Glutamatergic neuron (in vitro differentiated cells): ENCODE measurements at regions not wholly inside any gene's neighbourhood (a gene's known extent, or its start where the extent isn't known, plus 50 kb on each side); places are given as distances from the start of the nearest gene placed in this dataset.
"Not testable (repeated sequence)": the region's sequence is repeated elsewhere in the genome, so short reads cannot be mapped to it uniquely, and the experiment has no call there.

Experiments used
- DNase-seq: peaks from one replicate; pipeline ENCODE4 v3.0.0; 2022
- H3K27ac Mint-ChIP-seq: one replicate; pipeline ENCODE4 v1.8.0; 2020; ENCODE audit warnings: mild to moderate bottlenecking, mixed read lengths, inconsistent platforms; ENCODE audit not compliant: unreplicated experiment
- H3K27me3 Mint-ChIP-seq: one replicate; pipeline ENCODE4 v1.8.0; 2020; ENCODE audit warnings: mild to moderate bottlenecking, moderate library complexity, mixed read lengths, inconsistent platforms; ENCODE audit not compliant: unreplicated experiment
- H3K36me3 Mint-ChIP-seq: one replicate; pipeline ENCODE4 v1.8.0; 2020; ENCODE audit warnings: mild to moderate bottlenecking, mixed read lengths, inconsistent platforms; ENCODE audit not compliant: unreplicated experiment
- H3K4me1 Mint-ChIP-seq: one replicate; pipeline ENCODE4 v1.8.0; 2020; ENCODE audit warnings: mild to moderate bottlenecking, low read depth, mixed read lengths, inconsistent platforms; ENCODE audit not compliant: unreplicated experiment
- H3K4me3 Mint-ChIP-seq: one replicate; pipeline ENCODE4 v1.8.0; 2020; ENCODE audit warnings: mild to moderate bottlenecking, mixed read lengths, inconsistent platforms; ENCODE audit not compliant: unreplicated experiment
- H3K9me3 Mint-ChIP-seq: one replicate; pipeline ENCODE4 v1.8.0; 2020; ENCODE audit warnings: mild to moderate bottlenecking, moderate library complexity, mixed read lengths, inconsistent platforms; ENCODE audit not compliant: unreplicated experiment
- CTCF ChIP-seq: fragments of 200-600 bp; sonication (generic); IDR thresholded peaks from one replicate; pipeline ENCODE4 v1.5.0; 2021; ENCODE audit not compliant: partially characterized antibody, unreplicated experiment

GRCh38 chr15:89018207-89018606 lies 70.0 kb upstream of the ABHD2 start:
- Mint-ChIP-seq H3K9me3 (no peaks in the 10 kb centered on the region), H3K27me3 (peaks cover 2% of the 10 kb centered on the region), H3K4me3 (peak overlapping the region; percentile 87), H3K36me3 (peaks cover 11% of the 10 kb centered on the region), H3K4me1 (peaks cover 8% of the 10 kb centered on the region), H3K27ac (no peak overlapping the region)
- no peak for TF ChIP-seq CTCF
- no peak for DNase-seq

DNA sequence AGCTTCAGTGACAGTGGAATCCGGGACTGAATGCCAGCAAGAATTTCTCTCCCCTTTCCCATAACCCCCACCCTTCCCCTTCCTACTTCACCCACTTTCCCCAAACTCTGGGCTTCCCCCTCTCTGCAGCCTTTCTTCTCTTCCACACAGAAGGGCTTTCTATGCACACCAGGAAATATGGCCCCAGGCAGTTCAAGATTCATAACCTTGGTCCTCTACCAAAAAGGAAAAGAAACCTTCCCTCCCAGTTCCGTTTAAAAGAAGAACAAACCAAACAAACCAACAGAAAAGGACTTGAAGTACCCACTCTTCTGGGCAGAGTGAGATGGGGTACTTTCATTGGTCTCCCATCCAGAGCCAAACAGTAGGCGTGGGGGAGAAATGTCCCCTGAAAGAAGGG lies 68.8 kb upstream of the ABHD2 start:
- Mint-ChIP-seq H3K9me3 (no peaks in the 10 kb centered on the region), H3K4me3 (no peak overlapping the region), H3K27me3 (peaks cover 2% of the 10 kb centered on the region), H3K27ac (no peak overlapping the region), H3K4me1 (peaks cover 8% of the 10 kb centered on the region), H3K36me3 (peaks cover 7% of the 10 kb centered on the region)
- no peak for DNase-seq
- TF ChIP-seq CTCF = no peak

DNA sequence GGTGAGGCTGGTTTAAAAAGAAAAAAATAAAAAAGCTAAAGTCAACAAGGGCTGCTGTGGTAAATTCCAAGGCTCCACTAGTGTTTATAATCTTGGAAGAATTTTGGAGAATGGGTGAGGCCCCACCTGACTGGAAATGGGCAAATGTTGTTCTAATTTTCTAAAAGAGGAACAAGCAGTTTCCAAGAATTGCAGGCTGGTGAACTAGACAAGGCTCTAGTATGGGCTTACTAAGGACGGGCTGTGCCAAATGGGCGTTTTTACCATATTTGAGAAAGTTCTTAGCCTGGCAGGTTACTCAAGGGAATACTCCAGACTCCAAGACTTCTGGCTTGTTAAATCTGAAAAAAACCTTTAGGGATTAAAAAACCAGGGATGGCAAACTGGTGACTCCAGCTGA lies 67.0 kb upstream of the ABHD2 start:
- H3K4me1 Mint-ChIP-seq = peaks cover 8% of the 10 kb centered on the region
- DNase-seq = no peak
- no peaks in the 10 kb centered on the region for H3K27me3 Mint-ChIP-seq
- no peaks in the 10 kb centered on the region for H3K36me3 Mint-ChIP-seq
- no peak overlapping the region for H3K27ac Mint-ChIP-seq
- TF ChIP-seq CTCF = no peak
- H3K9me3 Mint-ChIP-seq = peaks cover 1% of the 10 kb centered on the region
- H3K4me3 Mint-ChIP-seq = no peak overlapping the region

GRCh38 chr15:89021886-89022285 lies 66.4 kb upstream of the ABHD2 start:
- H3K4me3 Mint-ChIP-seq, H3K4me1 Mint-ChIP-seq, H3K36me3 Mint-ChIP-seq, H3K27me3 Mint-ChIP-seq, DNase-seq, H3K9me3 Mint-ChIP-seq, H3K27ac Mint-ChIP-seq: not testable (repeated sequence)

- DNase-seq = no peak
- no peaks in the 10 kb centered on the region for H3K27me3 Mint-ChIP-seq
- peaks cover 1% of the 10 kb centered on the region for H3K9me3 Mint-ChIP-seq
- H3K27ac Mint-ChIP-seq = no peak overlapping the region
- no peaks in the 10 kb centered on the region for H3K4me1 Mint-ChIP-seq
- H3K36me3 Mint-ChIP-seq = no peaks in the 10 kb centered on the region
- no peak for TF ChIP-seq CTCF
- no peak overlapping the region for H3K4me3 Mint-ChIP-seq
Observed at GRCh38 chr15:89023311-89023961, 64.8 kb upstream of the ABHD2 start.
